Pancreas (tissue), 10 donors: ENCODE measurements at regions not wholly inside any gene's neighbourhood (a gene's known extent, or its start where the extent isn't known, plus 50 kb on each side); places are given as distances from the start of the nearest gene placed in this dataset.

ENCODE experiments used
- ATAC-seq, 4 donors: fragments of 200-7000 bp; cut with Tn5 transposase; one replicate each; pipeline versions ENCODE4 v1.8.0 to v1.9.1; 2020; ENCODE audit warnings: mild to moderate bottlenecking in 4 of 4, moderate library complexity in 4 of 4
- DNase-seq, 6 donors: peaks; one replicate each; pipeline ENCODE4 v3.0.0-alpha.2; 2020
- FAIRE-seq: peaks from 2 replicates; lab custom pipeline; 2012; peaks lifted over from hg19 to GRCh38; lab: Jason Lieb, UNC
- H3K27ac ChIP-seq, 4 donors: fragments of 200-600 bp; sonication (generic); 1 replicate in 3 of 4; 2 replicates in 1 of 4; pipeline versions ENCODE4 v1.5.0 to v1.8.0; 2020
- H3K27me3 ChIP-seq, 4 donors: fragments of 200-600 bp; one replicate each; pipeline ENCODE4 v1.8.0; 2021
- H3K36me3 ChIP-seq, 3 donors: fragments of 200-600 bp; sonication (generic) in 1 of 3; one replicate each; pipeline versions ENCODE4 v1.5.0 to v1.8.0; 2020 to 2021
- H3K4me1 ChIP-seq, 3 donors: fragments of 200-600 bp; one replicate each; pipeline ENCODE4 v1.8.0; 2021
- H3K4me3 ChIP-seq, 4 donors: fragments of 200-600 bp; sonication (generic) in 2 of 4; one replicate each; pipeline versions ENCODE4 v1.5.0 to v1.8.0; 2020 to 2021
- H3K9me3 ChIP-seq, 4 donors: fragments of 200-600 bp; one replicate each; pipeline ENCODE4 v1.8.0; 2021
- WGBS, 2 donors: extraction: QIAGEN DNeasy Blood & Tissue Kit; methylation state at CpG; one replicate each; pipeline ENCODE4 v1.1.7; 2013; 5-methylcytosine and 5-hydroxymethylcytosine counted together
- intact Hi-C, 3 donors: fragments of 100-400 bp; cut with DNase I; formaldehyde crosslinking; loops; one replicate each; pipeline versions ENCODE4 v1.11.1 to v1.14.2; 2022
- TF ChIP-seq, protein P1 (sequence below), 4 donors: fragments of 200-600 bp; sonication (generic) in 3 of 4; IDR thresholded peaks; one replicate each; pipeline versions ENCODE4 v1.5.0 to v1.8.0; 2021; ENCODE audit warnings: antibody characterized with exemption in 4 of 4
- donor health status: healthy with polysubstance abuse.
- donor health status: DM: no; HTN: no; CAD: no; lungs with moderate emphysema.
- donor health status: DM: no; HTN: no; CAD: no.
- donor health status: control.
- donor health status: control.
- donor health status: Bipolar disorder and iron deficiency.
- donor health status: DM: yes; HTN: yes; CAD: no.
- donor health status: DM: no; HTN: no; CAD: no.
- donor health status: DM: no; HTN: no; CAD: no.
- donor health status: DM: yes; HTN: yes; CAD: no.

- Histone ChIP-seq H3K4me1 (no peaks in the 10 kb centered on the region), H3K4me3 (no peak overlapping the region), H3K9me3 (no peaks in the 10 kb centered on the region), H3K27me3 (peaks cover 0 to 5% (median 0%) of the 10 kb centered on the region in 4 donors), H3K27ac (no peak overlapping the region), H3K36me3 (no peaks in the 10 kb centered on the region)
- TF ChIP-seq, protein P1, sequence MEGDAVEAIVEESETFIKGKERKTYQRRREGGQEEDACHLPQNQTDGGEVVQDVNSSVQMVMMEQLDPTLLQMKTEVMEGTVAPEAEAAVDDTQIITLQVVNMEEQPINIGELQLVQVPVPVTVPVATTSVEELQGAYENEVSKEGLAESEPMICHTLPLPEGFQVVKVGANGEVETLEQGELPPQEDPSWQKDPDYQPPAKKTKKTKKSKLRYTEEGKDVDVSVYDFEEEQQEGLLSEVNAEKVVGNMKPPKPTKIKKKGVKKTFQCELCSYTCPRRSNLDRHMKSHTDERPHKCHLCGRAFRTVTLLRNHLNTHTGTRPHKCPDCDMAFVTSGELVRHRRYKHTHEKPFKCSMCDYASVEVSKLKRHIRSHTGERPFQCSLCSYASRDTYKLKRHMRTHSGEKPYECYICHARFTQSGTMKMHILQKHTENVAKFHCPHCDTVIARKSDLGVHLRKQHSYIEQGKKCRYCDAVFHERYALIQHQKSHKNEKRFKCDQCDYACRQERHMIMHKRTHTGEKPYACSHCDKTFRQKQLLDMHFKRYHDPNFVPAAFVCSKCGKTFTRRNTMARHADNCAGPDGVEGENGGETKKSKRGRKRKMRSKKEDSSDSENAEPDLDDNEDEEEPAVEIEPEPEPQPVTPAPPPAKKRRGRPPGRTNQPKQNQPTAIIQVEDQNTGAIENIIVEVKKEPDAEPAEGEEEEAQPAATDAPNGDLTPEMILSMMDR (IDR thresholded peaks at IDR 0.05), result no peak
- 67 to 70% methylated on average over 5 of the region's 5 CpGs for WGBS, 2 donors
- DNase-seq, result no peak
- ATAC-seq, result peak in 2 of 4 donors; percentile 23 to 58
- no peak for FAIRE-seq
- intact Hi-C loops, result no loop called here
Measured at GRCh38 chr10:3542185-3542611, 242.8 kb downstream of the KLF6 start.

DNA sequence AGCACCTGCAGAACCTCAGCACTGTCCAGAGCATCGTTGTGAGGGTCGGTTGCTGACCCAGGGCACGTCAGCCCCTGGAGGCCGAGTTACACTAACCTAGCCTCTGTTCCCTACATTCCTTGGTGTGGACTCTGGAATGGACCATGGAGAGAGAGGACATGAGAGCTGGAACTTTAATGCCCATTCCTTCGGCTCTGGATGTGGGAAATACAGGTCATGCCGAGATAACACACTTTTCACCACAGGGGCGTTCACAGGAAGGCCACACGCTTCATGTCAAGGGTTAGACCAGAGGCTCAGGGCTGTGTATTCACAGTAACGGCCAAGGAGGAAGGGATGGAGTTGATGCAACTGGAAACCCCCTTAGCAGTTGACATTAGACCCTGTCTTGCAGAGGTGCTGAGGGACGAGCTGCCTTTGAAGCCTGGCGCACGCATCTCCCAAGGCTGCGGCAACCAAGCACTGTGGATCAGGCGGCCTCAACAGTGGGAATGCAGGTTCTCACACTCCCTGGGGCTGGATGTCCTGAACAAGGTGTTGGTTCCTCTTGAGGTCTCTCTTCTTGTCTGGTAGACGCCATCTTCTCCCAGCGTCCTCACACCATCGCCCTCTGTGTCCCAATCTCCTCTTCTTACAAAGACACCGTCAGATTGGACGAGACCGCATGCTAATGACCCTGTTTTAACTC, 245.2 kb downstream of the KLF6 start:
- no peak for ATAC-seq
- Histone ChIP-seq H3K4me1 (no peaks in the 10 kb centered on the region), H3K27me3 (peaks cover 0 to 6% (median 0%) of the 10 kb centered on the region in 4 donors), H3K27ac (no peak overlapping the region), H3K9me3 (no peaks in the 10 kb centered on the region), H3K36me3 (no peaks in the 10 kb centered on the region), H3K4me3 (no peak overlapping the region)
- 80 to 87% methylated on average over 20 of the region's 20 CpGs for WGBS, 2 donors
- FAIRE-seq, result no peak
- TF ChIP-seq, protein P1 (IDR thresholded peaks at IDR 0.05), result no peak
- intact Hi-C loops, result no loop called here
- no peak for DNase-seq

GRCh38 chr10:3538656-3539531, 246.1 kb downstream of the KLF6 start:
- TF ChIP-seq, protein P1 (IDR thresholded peaks at IDR 0.05), result no peak
- no peaks in the 10 kb centered on the region for H3K4me1 ChIP-seq
- intact Hi-C loops, result no loop called here
- no peaks in the 10 kb centered on the region for H3K36me3 ChIP-seq
- 54 to 57% methylated on average over 25 of the region's 25 CpGs for WGBS, 2 donors
- peak overlapping the region in 2 of 4 donors; percentile 4 to 55 for H3K27ac ChIP-seq
- no peak for FAIRE-seq
- no peak overlapping the region for H3K4me3 ChIP-seq
- no peak for DNase-seq
- peak in 2 of 4 donors; percentile 67 to 78 for ATAC-seq
- peaks cover 0 to 6% (median 0%) of the 10 kb centered on the region in 4 donors for H3K27me3 ChIP-seq
- no peaks in the 10 kb centered on the region for H3K9me3 ChIP-seq

- peak overlapping the region in 1 of 4 donors; percentile 55 for H3K27ac ChIP-seq
- TF ChIP-seq, protein P1 (IDR thresholded peaks at IDR 0.05), result no peak
- H3K4me3 ChIP-seq, result no peak overlapping the region
- no peak for ATAC-seq
- H3K27me3 ChIP-seq, result peaks cover 0 to 6% (median 0%) of the 10 kb centered on the region in 4 donors
- intact Hi-C loops, result no loop called here
- no peak for FAIRE-seq
- WGBS, 2 donors, result 56 to 62% methylated on average over 6 of the region's 6 CpGs
- no peaks in the 10 kb centered on the region for H3K9me3 ChIP-seq
- no peak for DNase-seq
- H3K4me1 ChIP-seq, result no peaks in the 10 kb centered on the region
- H3K36me3 ChIP-seq, result no peaks in the 10 kb centered on the region
Measured at GRCh38 chr10:3538291-3538655, 246.7 kb downstream of the KLF6 start.
